CD4-positive, CD25-positive, alpha-beta regulatory T cell (primary cell): ENCODE measurements at regions not wholly inside any gene's neighbourhood (a gene's known extent, or its start where the extent isn't known, plus 50 kb on each side); places are given as distances from the start of the nearest gene placed in this dataset.

Source experiments
- ATAC-seq, 2 donors: fragments of 150-1000 bp; cut with Tn5 transposase; one replicate each; pipeline ENCODE4 v1.10.0; 2021; ENCODE audit warnings: low read depth in 2 of 2, moderate number of reproducible peaks in 2 of 2, moderate library complexity in 1 of 2
- DNase-seq, 3 donors: peaks; one replicate each; pipeline versions ENCODE4 v3.0.0 to v3.0.0-alpha.2; 2012 to 2022; ENCODE audit warnings: mixed read lengths in 1 of 3
- H3K27ac ChIP-seq: one replicate; pipeline ENCODE4 v1.7.0; 2013; ENCODE audit warnings: mild to moderate bottlenecking, low read length; ENCODE audit not compliant: insufficient read depth, poor library complexity, severe bottlenecking
- H3K27me3 ChIP-seq: one replicate; pipeline ENCODE4 v1.7.0; 2013; ENCODE audit warnings: low read length; ENCODE audit not compliant: control insufficient read depth, insufficient read depth
- H3K36me3 ChIP-seq: one replicate; pipeline ENCODE4 v1.7.0; 2013; ENCODE audit warnings: mild to moderate bottlenecking, low read length, moderate library complexity; ENCODE audit not compliant: control insufficient read depth, insufficient read depth
- H3K4me1 ChIP-seq: 2 replicates; pipeline ENCODE4 v1.7.0; 2013; ENCODE audit warnings: mild to moderate bottlenecking, low read length; ENCODE audit not compliant: insufficient read depth, control insufficient read depth, poor library complexity, severe bottlenecking
- H3K4me3 ChIP-seq: one replicate; pipeline ENCODE4 v1.7.0; 2013; ENCODE audit warnings: low read depth, mild to moderate bottlenecking, low read length, moderate library complexity
- H3K9me3 ChIP-seq, 2 experiments: 1 replicate in 1 of 2; 2 replicates in 1 of 2; pipeline ENCODE4 v1.7.0; 2013; ENCODE audit warnings: low read length in 2 of 2, mild to moderate bottlenecking in 1 of 2, moderate library complexity in 1 of 2; ENCODE audit not compliant: control insufficient read depth in 2 of 2
- H3K27ac Mint-ChIP-seq, 3 donors: one replicate each; pipeline ENCODE4 v1.8.0; 2020 to 2022; ENCODE audit warnings: mild to moderate bottlenecking in 3 of 3, mixed read lengths in 3 of 3, moderate library complexity in 2 of 3
- H3K27me3 Mint-ChIP-seq: one replicate; pipeline ENCODE4 v1.8.0; 2022; ENCODE audit warnings: mild to moderate bottlenecking, mixed read lengths
- H3K36me3 Mint-ChIP-seq: one replicate; pipeline ENCODE4 v1.8.0; 2020; ENCODE audit warnings: mixed read lengths
- H3K4me1 Mint-ChIP-seq, 4 donors: one replicate each; pipeline ENCODE4 v1.8.0; 2020 to 2022; ENCODE audit warnings: mixed read lengths in 4 of 4, mild to moderate bottlenecking in 1 of 4
- H3K4me3 Mint-ChIP-seq, 4 donors: one replicate each; pipeline ENCODE4 v1.8.0; 2020 to 2022; ENCODE audit warnings: mild to moderate bottlenecking in 4 of 4, mixed read lengths in 4 of 4, moderate library complexity in 3 of 4
- H3K9me3 Mint-ChIP-seq, 7 donors: one replicate each; pipeline ENCODE4 v1.8.0; 2020 to 2022; ENCODE audit warnings: mixed read lengths in 7 of 7, mild to moderate bottlenecking in 3 of 7, moderate library complexity in 2 of 7

DNA sequence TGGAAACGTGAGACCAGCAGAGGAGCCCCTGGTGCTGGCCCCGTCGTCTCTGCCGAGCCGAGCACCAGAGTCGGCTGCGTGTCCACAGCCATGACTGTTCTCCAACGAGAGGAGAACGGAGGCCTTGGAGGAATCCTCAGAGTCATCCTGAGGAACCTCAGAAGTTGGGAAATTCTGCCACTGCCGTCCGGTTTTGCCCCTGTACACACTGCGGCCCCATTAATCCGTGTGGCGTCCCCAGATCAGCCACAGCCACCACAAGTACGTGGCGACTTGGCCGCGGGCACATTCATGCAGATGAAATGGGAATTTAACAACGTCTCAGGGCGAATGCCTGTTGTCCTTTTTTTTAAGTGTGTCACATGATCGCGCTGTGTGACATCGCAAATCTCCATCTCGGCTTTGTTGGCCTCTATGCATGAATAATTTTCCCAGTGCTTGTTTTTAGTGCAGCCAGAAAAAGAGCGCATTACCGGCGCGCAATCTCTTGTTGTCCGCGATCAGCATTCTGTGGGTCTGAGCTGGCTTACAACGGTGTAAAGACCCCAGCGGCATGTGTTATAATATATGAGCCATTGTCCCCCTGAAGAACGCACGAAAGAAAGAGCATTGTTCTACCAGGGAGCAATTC, 323.0 kb upstream of the IRX4 start:
- Mint-ChIP-seq H3K9me3 (peaks cover 0 to 2% (median 0%) of the 10 kb centered on the region in 7 donors), H3K4me3 (no peak overlapping the region), H3K36me3 (no peaks in the 10 kb centered on the region), H3K27me3 (no peaks in the 10 kb centered on the region), H3K27ac (no peak overlapping the region), H3K4me1 (no peaks in the 10 kb centered on the region)
- Histone ChIP-seq H3K27me3 (no peaks in the 10 kb centered on the region), H3K9me3 (no peaks in the 10 kb centered on the region), H3K27ac (no peak overlapping the region), H3K4me3 (no peak overlapping the region), H3K4me1 (no peaks in the 10 kb centered on the region), H3K36me3 (no peaks in the 10 kb centered on the region)
- ATAC-seq (no peak), DNase-seq (no peak)

DNA sequence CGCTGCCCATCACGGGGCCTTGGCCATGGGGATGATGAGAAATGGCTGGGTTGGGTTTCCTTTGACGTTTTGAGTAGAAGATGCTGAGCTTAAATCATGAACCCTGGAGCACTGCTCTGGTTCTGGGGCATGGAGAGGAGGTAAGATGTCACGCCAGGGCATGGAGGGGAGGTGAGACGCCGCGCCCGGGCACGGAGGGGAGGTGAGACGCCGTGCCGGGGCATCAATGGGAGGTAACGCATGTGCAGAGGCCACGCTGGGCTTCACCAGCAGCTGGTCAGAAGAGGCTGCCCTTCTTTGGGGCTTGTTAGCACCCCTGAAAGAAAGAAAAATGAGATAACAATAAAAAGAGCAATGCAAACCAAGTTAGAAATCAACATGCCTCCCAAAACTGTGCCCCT, 322.5 kb upstream of the IRX4 start:
- no peaks in the 10 kb centered on the region for H3K4me1 Mint-ChIP-seq

DNA sequence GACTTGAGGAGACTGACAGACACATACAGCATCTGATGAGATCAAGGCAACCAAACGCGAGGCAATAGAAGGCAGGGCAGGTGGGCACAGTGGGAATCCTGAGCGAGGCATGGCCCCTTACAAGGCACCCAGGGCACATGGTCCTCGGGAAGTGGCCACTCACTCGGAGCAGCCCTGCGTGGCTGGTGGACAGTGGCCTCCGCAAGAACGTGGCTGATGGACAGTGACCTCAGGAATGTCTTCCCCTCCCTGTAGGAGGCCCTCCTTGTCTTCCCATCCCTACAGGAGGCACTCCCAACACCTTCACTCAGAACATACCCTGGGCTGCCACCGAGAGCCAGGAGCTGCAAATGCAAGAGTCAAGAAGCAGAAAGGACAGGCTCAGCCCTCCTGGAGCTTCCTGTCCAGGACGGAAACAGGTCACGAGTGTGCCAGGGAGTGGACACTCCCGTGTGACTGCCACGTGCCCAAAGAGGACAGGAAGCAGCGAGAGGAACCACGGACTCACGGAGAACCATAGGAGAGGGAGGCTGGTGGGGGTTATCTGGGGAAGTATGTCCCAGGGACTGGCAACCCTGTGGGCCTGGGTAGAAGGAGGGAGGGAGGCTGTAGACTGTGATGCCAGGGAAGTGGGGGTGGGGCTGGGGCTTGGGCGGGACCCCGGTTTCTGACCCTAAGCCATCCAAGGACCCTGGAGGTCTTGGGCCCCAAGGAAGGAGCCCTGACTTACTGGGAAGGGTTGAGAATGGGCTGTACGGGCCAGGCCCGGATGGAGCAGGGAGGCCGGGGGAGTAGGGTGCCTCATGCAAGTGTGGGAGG, 321.9 kb upstream of the IRX4 start:
- ATAC-seq = no peak
- Histone ChIP-seq H3K4me3 (no peak overlapping the region), H3K36me3 (no peaks in the 10 kb centered on the region), H3K27me3 (no peaks in the 10 kb centered on the region), H3K27ac (no peak overlapping the region), H3K4me1 (no peaks in the 10 kb centered on the region), H3K9me3 (no peaks in the 10 kb centered on the region)
- H3K9me3 Mint-ChIP-seq = peaks cover 0 to 2% (median 0%) of the 10 kb centered on the region in 7 donors
- H3K27me3 Mint-ChIP-seq = no peaks in the 10 kb centered on the region
- no peaks in the 10 kb centered on the region for H3K4me1 Mint-ChIP-seq
- no peak overlapping the region for H3K4me3 Mint-ChIP-seq
- H3K36me3 Mint-ChIP-seq = no peaks in the 10 kb centered on the region
- no peak overlapping the region for H3K27ac Mint-ChIP-seq
- no peak for DNase-seq

More for the DNA sequence above, 322.5 kb upstream of the IRX4 start:
- Histone ChIP-seq H3K27ac (no peak overlapping the region), H3K9me3 (no peaks in the 10 kb centered on the region), H3K36me3 (no peaks in the 10 kb centered on the region), H3K4me3 (no peak overlapping the region), H3K4me1 (no peaks in the 10 kb centered on the region), H3K27me3 (no peaks in the 10 kb centered on the region)
- H3K9me3 Mint-ChIP-seq = peaks cover 0 to 2% (median 0%) of the 10 kb centered on the region in 7 donors
- DNase-seq (no peak), ATAC-seq (no peak)
- no peak overlapping the region for H3K27ac Mint-ChIP-seq
- no peaks in the 10 kb centered on the region for H3K27me3 Mint-ChIP-seq
- no peaks in the 10 kb centered on the region for H3K36me3 Mint-ChIP-seq
- no peak overlapping the region for H3K4me3 Mint-ChIP-seq

DNA sequence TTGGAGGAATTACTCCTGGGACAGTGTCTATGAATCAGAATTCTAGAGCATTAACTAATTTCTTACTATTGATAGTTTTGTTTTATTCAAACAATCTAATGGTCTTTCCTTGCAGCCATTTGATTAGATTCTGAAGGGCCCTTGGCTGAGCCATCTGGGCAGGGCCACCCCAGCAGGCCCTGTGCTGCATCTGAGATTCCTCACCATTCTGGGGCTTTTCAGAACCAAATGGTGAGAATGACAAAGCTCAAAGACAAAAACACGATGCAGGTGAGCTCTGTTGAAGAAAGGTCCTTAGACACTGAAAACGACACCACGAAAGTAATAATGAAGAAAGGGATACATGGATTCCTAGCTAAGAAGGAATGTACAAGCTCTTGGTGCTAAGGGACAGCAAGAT, 321.0 kb upstream of the IRX4 start:
- H3K36me3 Mint-ChIP-seq = no peaks in the 10 kb centered on the region
- H3K4me3 ChIP-seq = no peak overlapping the region
- H3K4me1 ChIP-seq = no peaks in the 10 kb centered on the region
- no peak overlapping the region for H3K27ac Mint-ChIP-seq
- no peaks in the 10 kb centered on the region for H3K27me3 Mint-ChIP-seq
- no peaks in the 10 kb centered on the region for H3K36me3 ChIP-seq
- peaks cover 0 to 2% (median 2%) of the 10 kb centered on the region in 7 donors for H3K9me3 Mint-ChIP-seq
- no peak for DNase-seq
- H3K4me3 Mint-ChIP-seq = no peak overlapping the region
- no peak overlapping the region for H3K27ac ChIP-seq
- H3K4me1 Mint-ChIP-seq = no peaks in the 10 kb centered on the region
- H3K27me3 ChIP-seq = no peaks in the 10 kb centered on the region
- H3K9me3 ChIP-seq = no peaks in the 10 kb centered on the region
- ATAC-seq = no peak

DNA sequence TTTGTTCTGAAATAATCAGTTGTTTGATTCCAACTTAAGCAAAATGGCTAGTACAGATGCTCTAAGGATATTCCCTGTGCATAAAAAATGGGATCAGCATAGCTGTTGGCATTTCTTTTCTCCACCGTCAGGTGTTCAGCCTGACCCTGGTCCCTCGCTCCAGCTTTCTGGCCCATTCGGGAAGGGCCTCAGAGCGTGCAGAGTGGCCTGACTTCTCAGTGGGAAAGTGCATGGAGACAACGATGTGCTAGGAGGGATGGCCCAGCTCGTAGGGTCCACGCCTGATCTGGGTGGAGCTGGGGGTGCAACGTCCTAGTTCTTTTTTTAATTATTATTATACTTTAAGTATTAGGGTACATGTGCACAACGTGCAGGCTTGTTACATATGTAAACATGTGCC, 319.1 kb upstream of the IRX4 start:
- no peaks in the 10 kb centered on the region for H3K4me1 Mint-ChIP-seq
- no peak overlapping the region for H3K4me3 ChIP-seq
- H3K27ac ChIP-seq = no peak overlapping the region
- H3K36me3 ChIP-seq = no peaks in the 10 kb centered on the region
- H3K9me3 ChIP-seq = no peaks in the 10 kb centered on the region
- no peak for DNase-seq
- no peak for ATAC-seq
- no peaks in the 10 kb centered on the region for H3K4me1 ChIP-seq
- H3K4me3 Mint-ChIP-seq = no peak overlapping the region
- H3K27ac Mint-ChIP-seq = no peak overlapping the region
- peaks cover 0 to 5% (median 2%) of the 10 kb centered on the region in 7 donors for H3K9me3 Mint-ChIP-seq
- H3K27me3 ChIP-seq = no peaks in the 10 kb centered on the region
- no peaks in the 10 kb centered on the region for H3K27me3 Mint-ChIP-seq
- H3K36me3 Mint-ChIP-seq = no peaks in the 10 kb centered on the region

DNA sequence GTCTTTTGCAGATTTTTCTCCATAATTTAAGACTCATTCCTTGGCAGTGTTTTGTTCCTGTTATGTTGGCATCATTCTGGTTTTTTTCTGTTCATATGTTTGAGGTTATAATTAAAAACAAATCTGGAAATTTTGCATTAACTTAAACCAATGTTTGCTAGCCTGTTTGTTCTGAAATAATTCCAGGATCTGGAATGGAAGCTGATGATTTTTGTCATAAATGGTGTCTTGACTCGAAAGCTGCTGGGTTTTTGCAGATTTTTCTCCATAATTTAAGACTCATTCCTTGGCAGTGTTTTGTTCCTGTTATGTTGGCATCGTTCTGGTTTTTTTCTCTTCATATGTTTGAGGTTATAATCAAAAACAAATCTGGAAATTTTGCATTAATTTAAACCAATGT, 318.7 kb upstream of the IRX4 start:
- Histone ChIP-seq H3K4me1 (no peaks in the 10 kb centered on the region), H3K27ac (no peak overlapping the region), H3K27me3 (no peaks in the 10 kb centered on the region), H3K36me3 (no peaks in the 10 kb centered on the region), H3K4me3 (no peak overlapping the region), H3K9me3 (no peaks in the 10 kb centered on the region)
- H3K4me1 Mint-ChIP-seq = no peaks in the 10 kb centered on the region
- H3K36me3 Mint-ChIP-seq = no peaks in the 10 kb centered on the region
- DNase-seq = no peak
- H3K9me3 Mint-ChIP-seq = peaks cover 0 to 5% (median 2%) of the 10 kb centered on the region in 7 donors
- H3K27me3 Mint-ChIP-seq = no peaks in the 10 kb centered on the region
- H3K4me3 Mint-ChIP-seq = no peak overlapping the region
- H3K27ac Mint-ChIP-seq = no peak overlapping the region
- ATAC-seq = no peak

DNA sequence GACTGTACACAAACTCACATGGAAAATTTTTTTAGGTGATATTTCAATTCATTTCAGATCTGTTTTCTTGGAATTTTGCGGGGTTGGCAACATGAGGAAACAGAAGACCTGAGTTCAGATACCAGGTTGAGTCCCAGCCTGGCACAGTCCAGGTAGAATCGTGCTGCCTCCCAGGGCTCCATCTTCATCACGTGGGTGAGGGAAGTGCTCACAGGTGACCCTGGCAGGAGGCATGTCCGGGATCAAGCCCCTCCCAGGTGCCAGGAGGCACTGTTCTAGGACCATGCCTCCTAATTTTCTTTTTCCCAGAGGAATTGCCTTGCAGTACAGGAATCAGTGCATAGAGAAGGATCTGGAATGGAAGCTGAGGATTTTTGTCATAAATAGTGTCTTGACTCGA, 318.3 kb upstream of the IRX4 start:
- Mint-ChIP-seq H3K27ac (no peak overlapping the region), H3K27me3 (no peaks in the 10 kb centered on the region), H3K36me3 (no peaks in the 10 kb centered on the region), H3K4me1 (no peaks in the 10 kb centered on the region), H3K9me3 (peaks cover 0 to 5% (median 2%) of the 10 kb centered on the region in 7 donors), H3K4me3 (no peak overlapping the region)
- no peaks in the 10 kb centered on the region for H3K9me3 ChIP-seq
- H3K27ac ChIP-seq = no peak overlapping the region
- no peaks in the 10 kb centered on the region for H3K4me1 ChIP-seq
- H3K4me3 ChIP-seq = no peak overlapping the region
- no peaks in the 10 kb centered on the region for H3K36me3 ChIP-seq
- ATAC-seq (no peak), DNase-seq (no peak)
- no peaks in the 10 kb centered on the region for H3K27me3 ChIP-seq
